Activated naive CD8-positive, alpha-beta T cell (primary cell): ENCODE measurements at regions not wholly inside any gene's neighbourhood (a gene's known extent, or its start where the extent isn't known, plus 50 kb on each side); places are given as distances from the start of the nearest gene placed in this dataset.

Experiments
- H3K27ac Mint-ChIP-seq: one replicate; pipeline ENCODE4 v1.8.0; 2021; ENCODE audit warnings: mixed read lengths
- H3K27me3 Mint-ChIP-seq: one replicate; pipeline ENCODE4 v1.8.0; 2021; ENCODE audit warnings: mixed read lengths
- H3K36me3 Mint-ChIP-seq: one replicate; pipeline ENCODE4 v1.8.0; 2021; ENCODE audit warnings: mixed read lengths
- H3K4me1 Mint-ChIP-seq: one replicate; pipeline ENCODE4 v1.8.0; 2021; ENCODE audit warnings: low read depth, mixed read lengths
- H3K4me3 Mint-ChIP-seq: one replicate; pipeline ENCODE4 v1.8.0; 2021; ENCODE audit warnings: mild to moderate bottlenecking, mixed read lengths
- H3K9me3 Mint-ChIP-seq: one replicate; pipeline ENCODE4 v1.8.0; 2021; ENCODE audit warnings: low read depth, mixed read lengths

DNA sequence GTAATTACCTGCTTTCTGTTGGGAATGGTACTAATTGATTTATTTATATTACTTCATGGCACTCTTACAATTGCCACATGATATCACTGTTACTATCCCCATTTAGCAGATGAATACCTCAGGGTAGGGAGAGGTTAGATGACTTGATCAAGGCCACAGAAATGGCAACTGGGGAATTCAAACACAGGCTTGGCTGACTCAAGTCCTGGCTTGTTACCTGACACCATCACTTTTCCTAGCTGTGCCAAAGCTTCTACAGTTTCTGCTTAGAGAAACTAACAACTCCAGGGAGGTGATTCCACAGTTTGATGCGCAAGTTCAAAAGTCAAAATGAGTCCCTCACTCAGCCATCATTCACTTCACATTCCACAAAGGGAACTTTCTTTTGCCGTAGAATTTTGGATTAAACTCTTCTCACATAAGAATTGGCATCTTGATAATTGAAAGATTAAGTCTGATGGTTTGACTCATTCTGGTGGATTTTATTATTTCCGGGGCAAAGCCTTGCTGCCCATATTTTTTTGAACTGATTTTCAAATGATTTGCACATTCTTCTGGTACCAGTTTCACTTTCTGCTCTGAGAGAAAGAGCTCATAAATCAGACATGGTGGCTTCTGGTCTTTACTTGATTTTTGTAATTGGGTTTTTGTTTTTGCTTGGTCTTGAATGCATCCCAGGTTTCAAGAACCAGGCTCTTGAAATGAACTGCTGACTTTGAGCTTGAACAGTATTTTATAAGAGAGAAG lies 656.8 kb downstream of the BCL11A start:
- Mint-ChIP-seq H3K4me1 (peaks cover 11% of the 10 kb centered on the region), H3K27ac (no peak overlapping the region), H3K4me3 (no peak overlapping the region), H3K9me3 (peaks cover 7% of the 10 kb centered on the region), H3K36me3 (no peaks in the 10 kb centered on the region), H3K27me3 (no peaks in the 10 kb centered on the region)

DNA sequence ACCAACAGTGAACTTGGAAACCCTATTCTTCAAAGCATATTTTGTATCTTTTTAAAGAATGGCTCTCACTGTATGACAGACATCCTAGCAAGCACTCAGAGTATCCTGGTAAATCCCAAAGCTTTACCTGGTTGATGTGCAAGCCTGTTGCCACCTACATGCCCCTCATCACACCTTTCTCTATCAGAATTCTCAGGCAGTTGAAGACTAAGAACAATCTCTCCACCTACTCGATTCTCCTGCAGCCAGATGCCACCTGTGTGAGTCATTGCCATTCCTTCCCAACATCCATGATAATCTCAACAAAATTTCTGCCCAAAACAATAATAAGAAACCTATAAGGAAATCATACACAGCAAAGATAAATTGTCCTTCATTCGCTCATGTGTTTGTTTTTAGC lies 659.8 kb downstream of the BCL11A start:
- peaks cover 11% of the 10 kb centered on the region for H3K9me3 Mint-ChIP-seq
- no peak overlapping the region for H3K27ac Mint-ChIP-seq
- H3K4me3 Mint-ChIP-seq = no peak overlapping the region
- H3K36me3 Mint-ChIP-seq = peaks cover 2% of the 10 kb centered on the region
- H3K4me1 Mint-ChIP-seq = peaks cover 34% of the 10 kb centered on the region
- no peaks in the 10 kb centered on the region for H3K27me3 Mint-ChIP-seq

DNA sequence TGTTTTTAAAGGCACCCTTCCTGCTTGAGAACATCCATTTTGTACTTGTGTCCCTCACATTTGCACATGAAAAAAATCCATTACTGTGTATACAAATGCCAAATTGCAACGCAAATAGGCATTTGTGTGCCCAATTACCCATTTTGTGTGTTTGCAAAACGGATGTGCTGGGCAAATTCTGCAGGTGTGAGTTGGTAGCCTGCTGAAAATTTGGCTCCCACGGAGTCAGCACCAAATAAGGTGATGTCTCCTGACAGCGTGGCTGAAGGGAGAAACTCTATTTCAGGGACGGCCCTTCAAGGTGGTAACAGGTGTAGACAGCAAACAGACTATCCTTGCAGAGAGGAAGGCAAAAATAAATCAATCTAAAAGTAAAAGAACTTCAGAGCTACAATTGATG lies 661.1 kb downstream of the BCL11A start:
- H3K27me3 Mint-ChIP-seq = no peaks in the 10 kb centered on the region
- peaks cover 45% of the 10 kb centered on the region for H3K4me1 Mint-ChIP-seq
- H3K36me3 Mint-ChIP-seq = peaks cover 2% of the 10 kb centered on the region
- no peak overlapping the region for H3K27ac Mint-ChIP-seq
- H3K9me3 Mint-ChIP-seq = peaks cover 11% of the 10 kb centered on the region
- H3K4me3 Mint-ChIP-seq = no peak overlapping the region

DNA sequence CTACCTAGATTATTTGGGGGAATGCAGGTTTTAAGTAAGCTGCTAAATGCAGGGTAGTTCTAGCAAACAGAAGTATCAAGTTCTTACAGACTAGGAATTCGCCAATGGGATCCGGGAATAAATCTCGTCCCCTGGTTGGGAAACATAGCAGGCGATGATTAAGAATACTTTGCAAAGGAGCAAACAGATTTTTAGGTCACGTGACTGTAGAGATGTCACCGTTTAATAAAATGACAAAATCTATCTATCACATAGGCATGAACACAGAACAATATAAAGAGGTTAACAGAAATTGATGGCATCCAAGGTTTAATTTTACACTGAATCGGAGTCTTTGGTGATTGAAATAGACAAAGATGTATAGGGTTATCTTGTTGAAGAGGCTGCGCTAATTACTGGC lies 664.1 kb downstream of the BCL11A start:
- H3K27me3 Mint-ChIP-seq = no peaks in the 10 kb centered on the region
- peaks cover 2% of the 10 kb centered on the region for H3K36me3 Mint-ChIP-seq
- peaks cover 60% of the 10 kb centered on the region for H3K4me1 Mint-ChIP-seq
- no peak overlapping the region for H3K27ac Mint-ChIP-seq
- H3K9me3 Mint-ChIP-seq = peaks cover 3% of the 10 kb centered on the region
- no peak overlapping the region for H3K4me3 Mint-ChIP-seq

DNA sequence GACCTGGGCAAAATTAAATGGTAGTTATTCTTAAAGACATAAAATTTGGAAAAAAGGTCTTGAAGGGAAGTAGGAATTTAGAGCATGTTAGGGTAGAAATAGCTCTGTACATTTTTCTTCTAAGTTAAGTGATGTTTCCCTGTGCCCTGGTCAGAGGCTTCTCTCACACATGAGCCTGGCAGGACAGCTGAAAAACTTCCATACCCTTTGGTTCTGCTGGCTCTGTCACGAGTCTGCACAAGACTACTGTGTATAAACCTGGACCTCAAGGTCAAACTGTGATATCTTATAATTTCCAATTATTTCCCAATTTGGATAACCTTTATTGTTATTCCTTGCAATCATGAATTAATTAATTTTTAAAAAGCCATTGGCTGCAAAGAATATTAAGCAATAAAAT lies 664.7 kb downstream of the BCL11A start:
- Mint-ChIP-seq H3K36me3 (peaks cover 2% of the 10 kb centered on the region), H3K4me3 (no peak overlapping the region), H3K9me3 (peaks cover 3% of the 10 kb centered on the region), H3K27me3 (no peaks in the 10 kb centered on the region), H3K4me1 (peaks cover 62% of the 10 kb centered on the region), H3K27ac (no peak overlapping the region)

GRCh38 chr2:59888015-59888414 lies 665.4 kb downstream of the BCL11A start:
- Mint-ChIP-seq H3K36me3 (peaks cover 2% of the 10 kb centered on the region), H3K27ac (peak overlapping the region; percentile 64)

GRCh38 chr2:59887366-59887765 lies 666.1 kb downstream of the BCL11A start:
- H3K4me3 Mint-ChIP-seq = peak overlapping the region; percentile 56
- H3K36me3 Mint-ChIP-seq = peaks cover 2% of the 10 kb centered on the region
- H3K27me3 Mint-ChIP-seq = no peaks in the 10 kb centered on the region
- H3K9me3 Mint-ChIP-seq = peaks cover 3% of the 10 kb centered on the region
- peaks cover 62% of the 10 kb centered on the region for H3K4me1 Mint-ChIP-seq
- peak overlapping the region; percentile 80 for H3K27ac Mint-ChIP-seq

More at GRCh38 chr2:59888015-59888414, 665.4 kb downstream of the BCL11A start:
- H3K27me3 Mint-ChIP-seq = no peaks in the 10 kb centered on the region
- H3K9me3 Mint-ChIP-seq = peaks cover 3% of the 10 kb centered on the region
- H3K4me1 Mint-ChIP-seq = peaks cover 62% of the 10 kb centered on the region
- peak overlapping the region; percentile 56 for H3K4me3 Mint-ChIP-seq

GRCh38 chr2:59886759-59887158 lies 666.7 kb downstream of the BCL11A start:
- Mint-ChIP-seq H3K36me3 (peaks cover 2% of the 10 kb centered on the region), H3K4me3 (peak overlapping the region; percentile 68), H3K27ac (peak overlapping the region; percentile 73), H3K9me3 (peaks cover 3% of the 10 kb centered on the region), H3K27me3 (no peaks in the 10 kb centered on the region), H3K4me1 (peaks cover 62% of the 10 kb centered on the region)

DNA sequence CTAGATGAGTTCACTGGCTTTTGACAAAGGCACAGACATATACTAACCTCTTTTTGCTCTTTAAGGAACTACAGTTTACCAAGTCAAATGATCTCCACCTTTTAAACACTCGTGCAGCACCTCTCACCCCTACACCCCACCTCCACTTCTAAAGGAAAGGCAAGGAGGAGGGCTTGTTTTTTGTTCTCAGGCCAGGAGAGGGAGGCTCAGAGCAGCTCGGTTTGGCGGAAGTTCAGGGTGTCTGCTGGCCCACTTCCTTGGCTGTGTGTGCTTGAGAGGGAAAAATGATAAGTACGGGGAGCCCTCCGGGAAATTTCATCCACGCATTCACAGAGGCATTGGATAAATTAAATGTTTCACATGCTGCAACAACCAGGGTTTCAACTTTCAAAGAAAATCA lies 667.9 kb downstream of the BCL11A start:
- Mint-ChIP-seq H3K36me3 (peaks cover 2% of the 10 kb centered on the region), H3K4me3 (peak overlapping the region; percentile 58), H3K9me3 (peaks cover 3% of the 10 kb centered on the region), H3K4me1 (peaks cover 53% of the 10 kb centered on the region), H3K27ac (peak overlapping the region; percentile 73), H3K27me3 (no peaks in the 10 kb centered on the region)

DNA sequence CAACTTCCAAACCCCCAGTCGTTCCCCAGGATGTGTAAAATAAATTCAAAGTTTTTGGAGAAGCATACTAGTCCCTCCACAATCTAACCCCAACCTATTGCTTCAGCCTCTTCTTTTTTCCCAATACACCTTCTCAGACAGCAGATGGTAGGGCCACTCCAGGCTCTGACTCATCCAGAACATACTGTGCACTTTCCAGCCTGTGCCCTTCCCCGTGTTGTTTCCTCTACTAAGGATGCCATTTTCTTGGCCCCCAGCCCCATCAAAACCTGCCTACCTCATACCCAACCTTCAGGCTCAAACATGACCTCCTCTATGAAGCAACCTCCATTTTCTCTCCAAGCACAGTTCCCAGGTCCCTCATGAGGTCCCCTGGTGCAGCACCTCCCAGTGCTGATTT lies 669.3 kb downstream of the BCL11A start:
- Mint-ChIP-seq H3K9me3 (no peaks in the 10 kb centered on the region), H3K4me3 (no peak overlapping the region)

DNA sequence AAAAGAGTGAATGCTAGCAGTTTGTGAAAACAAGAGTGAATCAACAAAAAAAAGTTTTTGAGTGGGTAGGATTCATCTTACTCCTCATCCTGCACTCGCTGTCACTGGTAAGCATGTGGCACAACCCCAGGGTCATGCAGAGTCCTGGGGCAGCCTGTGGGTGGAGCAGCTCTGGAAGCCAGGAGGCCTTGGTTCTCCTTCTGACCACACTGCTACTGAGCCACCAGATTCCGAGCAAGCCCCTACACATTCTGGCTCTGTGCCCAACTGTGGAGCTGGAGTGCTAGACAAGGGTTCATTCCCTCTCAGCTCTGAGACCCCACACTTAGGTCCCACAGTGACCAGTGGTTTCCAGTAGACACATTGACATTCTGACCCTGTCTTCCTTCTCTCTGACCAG lies 670.6 kb downstream of the BCL11A start:
- Mint-ChIP-seq H3K4me1 (peaks cover 30% of the 10 kb centered on the region), H3K4me3 (no peak overlapping the region), H3K27ac (no peak overlapping the region), H3K9me3 (no peaks in the 10 kb centered on the region), H3K27me3 (no peaks in the 10 kb centered on the region), H3K36me3 (no peaks in the 10 kb centered on the region)

More for the DNA sequence above, 669.3 kb downstream of the BCL11A start:
- H3K27me3 Mint-ChIP-seq = no peaks in the 10 kb centered on the region
- peaks cover 43% of the 10 kb centered on the region for H3K4me1 Mint-ChIP-seq
- no peaks in the 10 kb centered on the region for H3K36me3 Mint-ChIP-seq
- H3K27ac Mint-ChIP-seq = no peak overlapping the region

- Mint-ChIP-seq H3K27ac (no peak overlapping the region), H3K9me3 (no peaks in the 10 kb centered on the region), H3K27me3 (no peaks in the 10 kb centered on the region), H3K36me3 (no peaks in the 10 kb centered on the region), H3K4me1 (peaks cover 25% of the 10 kb centered on the region), H3K4me3 (no peak overlapping the region)
These were observed 671.2 kb downstream of the BCL11A start for GRCh38 chr2:59882279-59882678.

- H3K27me3 Mint-ChIP-seq = no peaks in the 10 kb centered on the region
- H3K4me3 Mint-ChIP-seq = no peak overlapping the region
- peaks cover 3% of the 10 kb centered on the region for H3K36me3 Mint-ChIP-seq
- H3K9me3 Mint-ChIP-seq = no peaks in the 10 kb centered on the region
- H3K4me1 Mint-ChIP-seq = peaks cover 14% of the 10 kb centered on the region
- no peak overlapping the region for H3K27ac Mint-ChIP-seq
These were observed 672.2 kb downstream of the BCL11A start for GRCh38 chr2:59881218-59881617.

GRCh38 chr2:59879700-59880131 lies 673.7 kb downstream of the BCL11A start:
- no peak overlapping the region for H3K27ac Mint-ChIP-seq

DNA sequence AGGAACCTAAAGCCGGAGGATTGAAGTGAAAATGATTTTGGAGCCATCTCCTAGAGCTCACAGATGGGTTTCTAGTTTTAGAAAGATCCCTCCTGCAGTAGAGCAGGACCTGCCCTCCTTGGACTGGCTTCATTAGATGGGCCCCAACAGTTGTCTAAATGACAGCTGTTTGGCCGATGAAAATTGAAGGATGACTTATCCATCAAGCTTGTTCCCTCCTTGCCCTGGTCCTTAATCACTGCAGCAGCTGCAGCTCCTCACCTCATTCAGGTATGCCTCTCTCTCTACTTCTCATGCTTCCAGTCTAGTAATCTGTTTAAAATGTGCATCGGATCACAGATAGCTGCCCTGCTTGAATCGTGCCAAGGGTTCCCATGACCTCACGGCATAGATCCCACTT lies 677.6 kb downstream of the BCL11A start:
- Mint-ChIP-seq H3K9me3 (no peaks in the 10 kb centered on the region), H3K27ac (no peak overlapping the region), H3K4me1 (peaks cover 7% of the 10 kb centered on the region), H3K36me3 (peaks cover 4% of the 10 kb centered on the region), H3K27me3 (no peaks in the 10 kb centered on the region), H3K4me3 (no peak overlapping the region)

More at GRCh38 chr2:59879700-59880131, 673.7 kb downstream of the BCL11A start:
- H3K4me3 Mint-ChIP-seq = no peak overlapping the region
- H3K4me1 Mint-ChIP-seq = peaks cover 2% of the 10 kb centered on the region
- peaks cover 4% of the 10 kb centered on the region for H3K36me3 Mint-ChIP-seq
- H3K27me3 Mint-ChIP-seq = no peaks in the 10 kb centered on the region
- H3K9me3 Mint-ChIP-seq = no peaks in the 10 kb centered on the region
